ENCODE measurements at regions not wholly inside any gene's neighbourhood (a gene's known extent, or its start where the extent isn't known, plus 50 kb on each side); places are given as distances from the start of the nearest gene placed in this dataset.

DNA sequence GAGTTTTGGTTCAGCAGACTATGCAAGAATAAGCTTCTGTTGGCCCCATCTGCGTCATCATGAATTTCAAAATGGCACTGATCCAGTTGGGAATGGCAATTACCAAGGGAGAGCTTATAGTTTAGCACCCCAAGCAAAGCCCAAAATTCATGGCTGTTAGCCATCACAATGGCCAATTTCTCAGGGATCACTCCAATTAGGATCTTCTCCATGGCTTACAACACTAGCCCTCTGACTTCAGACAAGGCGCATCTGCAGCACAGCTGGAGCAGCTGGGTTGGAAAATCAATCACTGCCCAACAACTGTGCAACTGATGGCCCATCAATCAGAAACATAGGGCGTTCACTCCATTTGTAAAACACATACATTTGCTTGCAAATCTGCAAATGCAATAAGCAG, 273.6 kb downstream of the SRBD1 start:
- peak; percentile 35 for DNase-seq

DNA sequence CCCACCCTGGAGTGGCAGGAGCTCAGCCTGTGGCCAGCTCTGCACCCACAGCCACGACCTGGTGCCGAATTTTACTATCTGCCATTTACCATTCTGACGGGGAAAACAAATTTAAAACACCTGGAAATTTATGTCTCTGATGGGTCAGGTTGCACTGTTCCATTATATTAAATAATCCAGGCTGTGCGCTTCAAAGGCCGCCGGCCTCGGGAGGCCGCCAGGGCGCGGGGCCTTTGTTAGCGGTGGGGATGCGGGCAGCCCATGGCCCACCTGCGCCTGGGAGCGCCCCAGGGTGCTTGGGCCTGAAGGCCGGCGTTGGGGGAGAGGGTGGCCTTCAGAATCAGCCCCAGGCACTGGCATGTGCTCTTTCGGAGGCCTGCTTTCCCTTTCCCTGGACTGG, 276.9 kb downstream of the SRBD1 start:
- no peak for DNase-seq

DNA sequence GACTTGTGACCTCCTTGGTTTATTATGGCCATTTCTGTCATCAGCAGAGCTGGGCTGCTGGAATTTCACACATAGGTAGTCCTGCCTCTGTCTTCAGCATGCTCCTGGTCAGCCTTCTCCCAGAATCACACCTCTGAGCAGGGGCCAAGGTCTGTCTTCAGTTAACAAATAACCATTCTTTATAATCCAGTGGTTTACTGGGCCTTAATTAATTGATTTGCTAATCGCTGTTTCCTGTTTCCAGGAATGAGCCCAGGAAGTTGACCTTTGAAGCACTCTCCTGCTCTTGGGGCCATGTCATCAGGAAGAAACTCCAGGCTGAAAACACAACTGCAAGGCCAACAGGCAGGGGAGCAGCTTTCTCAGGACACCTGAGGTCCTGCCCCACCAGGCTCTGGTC, 278.5 kb downstream of the SRBD1 start:
- DNase-seq = no peak

DNA sequence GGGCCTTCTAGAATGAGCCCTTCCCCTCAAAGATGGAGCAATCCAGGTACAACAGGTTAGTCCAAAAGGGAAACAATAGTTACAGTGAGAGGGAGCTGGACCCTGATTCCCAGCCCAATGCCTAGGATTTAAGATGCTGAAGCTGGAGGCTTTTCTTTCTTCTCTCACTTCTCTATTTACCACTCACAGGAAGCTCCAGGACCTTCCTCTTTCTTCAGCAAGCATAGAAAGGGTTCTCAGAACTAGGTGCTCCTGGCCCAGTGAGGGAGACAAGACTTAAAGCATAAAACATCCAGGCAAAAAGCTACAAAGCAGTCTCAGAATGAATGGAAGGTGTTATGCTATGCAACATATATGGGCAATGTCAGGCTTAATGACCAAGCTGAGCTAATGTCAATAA, 279.0 kb downstream of the SRBD1 start:
- DNase-seq = no peak

DNA sequence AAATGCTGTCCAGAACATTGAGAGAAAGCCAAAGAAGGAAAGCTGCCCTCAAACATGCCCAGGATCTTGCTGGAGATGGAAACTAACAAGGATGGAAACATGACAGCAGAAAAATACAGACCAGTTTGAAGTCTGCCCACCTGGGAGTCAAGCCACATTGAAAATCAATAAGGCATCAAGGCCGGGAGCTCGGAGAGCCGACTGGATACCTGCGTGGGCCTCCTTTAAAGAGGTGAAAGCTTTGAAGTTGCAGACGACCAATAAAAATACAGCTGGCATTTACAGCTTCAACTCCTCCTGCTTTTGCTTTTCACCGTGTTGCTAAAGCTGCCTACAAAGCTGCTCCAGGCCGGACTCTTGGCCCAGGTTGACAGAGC, 279.7 kb downstream of the SRBD1 start:
- DNase-seq = peak; percentile 11

DNA sequence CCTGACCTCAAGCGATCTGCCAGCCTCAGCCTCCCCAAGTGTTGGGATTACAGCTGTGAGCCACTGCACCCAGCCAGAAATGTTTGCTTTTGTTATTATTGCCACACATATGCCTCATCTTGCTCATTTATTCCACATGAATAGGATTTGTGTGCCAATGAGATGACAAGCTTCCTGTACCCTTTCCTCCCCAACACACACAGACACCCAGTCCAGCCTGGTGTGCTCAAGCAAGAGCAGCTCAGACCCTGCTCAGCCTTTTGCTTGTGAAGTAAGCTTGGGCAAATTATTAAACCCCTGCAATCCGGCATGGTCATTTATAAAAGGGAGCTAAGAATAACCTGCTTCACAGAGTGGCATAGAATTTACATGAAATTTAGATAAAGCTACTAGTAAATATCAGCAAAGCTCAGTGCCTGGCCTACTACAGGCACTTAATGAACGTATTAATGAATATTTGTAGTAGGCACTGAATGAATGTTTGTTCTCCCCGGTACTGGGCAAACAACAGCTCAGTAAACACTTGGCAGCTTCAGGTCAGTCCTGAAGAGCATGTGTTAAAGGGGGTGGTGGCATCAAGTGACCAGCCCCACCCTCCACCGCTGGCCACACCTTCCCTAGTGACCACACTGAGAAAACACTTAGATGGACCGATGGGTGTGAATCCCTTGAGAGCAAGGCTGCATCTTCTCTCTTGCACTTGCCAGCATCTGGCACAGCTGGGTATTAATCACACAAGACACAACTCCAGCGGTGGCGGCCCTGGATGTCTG, 280.2 kb downstream of the SRBD1 start:
- DNase-seq = no peak

DNA sequence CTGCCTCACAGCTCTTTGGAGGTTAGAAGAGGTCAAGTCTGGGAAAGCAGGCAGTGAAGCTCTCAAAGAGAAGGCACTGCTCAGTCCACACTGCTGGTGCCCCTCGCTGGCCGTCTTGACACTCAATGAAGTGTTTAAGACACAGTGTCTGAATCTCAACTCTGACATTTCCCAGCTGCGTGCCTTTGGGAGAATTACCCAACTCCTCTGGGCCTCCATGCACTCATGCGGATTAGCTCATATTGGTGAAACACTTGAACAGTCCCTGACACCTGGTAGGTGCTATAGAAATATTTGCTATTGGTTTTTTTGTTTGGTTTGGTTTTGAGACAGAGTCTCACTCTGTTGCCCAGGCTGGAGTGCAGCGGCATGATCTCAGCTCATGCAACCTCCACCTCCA, 281.0 kb downstream of the SRBD1 start:
- no peak for DNase-seq

DNA sequence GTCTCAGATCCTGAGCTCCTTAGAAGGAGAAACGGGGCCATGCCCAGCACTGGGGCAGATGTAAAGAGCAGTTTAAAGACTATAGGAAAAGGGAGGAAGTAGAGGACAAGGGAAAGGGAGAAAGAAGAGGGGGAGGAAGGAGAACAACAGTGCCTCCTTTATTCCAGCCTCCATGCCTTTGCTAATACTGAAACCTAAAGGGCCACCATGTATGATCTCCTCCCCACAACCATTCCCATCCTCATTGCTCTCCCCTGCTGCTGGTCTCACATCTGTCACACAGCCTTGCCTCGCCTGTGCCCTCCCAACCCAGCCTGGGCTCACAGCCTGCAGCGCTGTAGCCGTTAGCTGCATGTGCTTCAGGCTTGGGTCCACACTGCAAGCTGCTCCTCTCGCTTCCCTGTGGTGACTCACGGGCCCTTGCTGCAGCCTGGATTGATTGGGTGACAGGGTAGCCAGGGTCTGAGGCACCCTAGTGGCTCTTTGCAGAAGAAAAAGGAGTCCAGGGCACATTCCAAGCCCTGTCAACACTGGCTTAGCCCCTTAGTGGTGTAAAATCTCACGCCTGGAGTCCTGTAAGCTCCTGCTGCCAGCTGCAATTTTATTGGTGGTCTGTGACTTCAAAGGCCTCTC, 281.9 kb downstream of the SRBD1 start:
- DNase-seq = no peak

DNA sequence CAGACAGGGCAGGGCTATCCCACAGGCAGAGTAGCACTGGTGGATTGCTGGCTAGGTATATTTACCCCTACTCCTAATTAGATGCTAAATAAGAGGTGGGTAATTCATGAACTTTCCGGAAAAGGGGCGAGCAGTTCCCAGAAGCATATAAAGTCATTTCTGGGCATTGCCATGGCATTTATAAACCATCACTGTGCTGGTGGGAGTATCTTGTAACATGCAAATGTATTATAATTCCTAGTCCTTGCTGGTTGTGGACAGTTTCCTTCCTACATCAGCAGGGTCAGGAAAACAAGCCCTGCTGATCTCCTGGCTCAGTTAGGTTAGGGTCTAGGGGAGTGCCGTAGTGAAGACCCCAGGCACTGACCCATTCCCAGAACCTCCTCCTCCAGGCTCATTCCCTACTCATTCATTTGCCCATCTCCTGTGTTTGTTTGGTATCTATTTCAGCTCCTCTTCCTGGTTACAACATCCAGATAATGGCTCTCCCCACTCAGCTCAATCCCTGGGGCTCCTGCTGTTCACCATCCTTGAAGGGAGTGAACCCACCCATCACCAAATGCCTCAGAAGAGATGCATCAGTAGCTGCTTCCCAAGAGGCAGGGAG, 282.7 kb downstream of the SRBD1 start:
- DNase-seq = no peak

DNA sequence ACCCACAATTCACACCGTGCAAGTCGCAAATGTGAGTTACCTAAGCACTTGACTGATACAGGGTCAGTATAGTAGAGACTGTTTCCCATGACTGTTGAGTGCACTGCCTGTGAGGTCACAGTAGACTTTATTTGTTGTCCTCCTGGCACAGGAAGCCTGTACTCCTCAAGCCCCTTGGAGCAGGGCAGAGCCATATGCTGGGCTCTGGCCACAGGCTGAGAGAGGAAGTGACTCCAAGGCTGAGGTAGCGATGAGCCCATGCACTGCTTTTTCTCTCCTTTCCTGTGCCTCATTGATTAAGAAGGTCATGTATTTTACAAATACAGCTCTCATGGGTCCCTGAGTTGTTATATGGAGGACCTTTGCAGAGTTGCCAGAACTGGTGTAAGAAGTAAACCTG, 287.7 kb downstream of the SRBD1 start:
- no peak for DNase-seq

DNA sequence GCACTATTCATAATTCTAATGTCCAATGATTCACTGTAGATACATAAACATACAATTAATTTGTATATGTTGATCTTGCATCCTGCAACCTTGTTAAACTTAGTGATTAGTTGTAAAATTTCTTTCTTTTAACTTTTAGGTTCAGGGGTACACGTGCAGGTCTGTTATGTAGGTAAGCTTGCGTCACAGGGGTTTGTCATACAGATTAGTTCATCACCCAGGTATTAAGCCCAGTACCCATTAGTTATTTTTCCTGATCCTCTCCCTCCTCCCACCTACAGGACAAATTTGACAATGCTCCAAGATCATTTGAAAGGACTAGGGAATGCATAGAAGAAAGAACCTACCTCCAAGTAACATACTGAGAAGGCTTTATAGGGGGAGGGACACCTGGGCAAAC, 290.1 kb downstream of the SRBD1 start:
- no peak for DNase-seq

DNA sequence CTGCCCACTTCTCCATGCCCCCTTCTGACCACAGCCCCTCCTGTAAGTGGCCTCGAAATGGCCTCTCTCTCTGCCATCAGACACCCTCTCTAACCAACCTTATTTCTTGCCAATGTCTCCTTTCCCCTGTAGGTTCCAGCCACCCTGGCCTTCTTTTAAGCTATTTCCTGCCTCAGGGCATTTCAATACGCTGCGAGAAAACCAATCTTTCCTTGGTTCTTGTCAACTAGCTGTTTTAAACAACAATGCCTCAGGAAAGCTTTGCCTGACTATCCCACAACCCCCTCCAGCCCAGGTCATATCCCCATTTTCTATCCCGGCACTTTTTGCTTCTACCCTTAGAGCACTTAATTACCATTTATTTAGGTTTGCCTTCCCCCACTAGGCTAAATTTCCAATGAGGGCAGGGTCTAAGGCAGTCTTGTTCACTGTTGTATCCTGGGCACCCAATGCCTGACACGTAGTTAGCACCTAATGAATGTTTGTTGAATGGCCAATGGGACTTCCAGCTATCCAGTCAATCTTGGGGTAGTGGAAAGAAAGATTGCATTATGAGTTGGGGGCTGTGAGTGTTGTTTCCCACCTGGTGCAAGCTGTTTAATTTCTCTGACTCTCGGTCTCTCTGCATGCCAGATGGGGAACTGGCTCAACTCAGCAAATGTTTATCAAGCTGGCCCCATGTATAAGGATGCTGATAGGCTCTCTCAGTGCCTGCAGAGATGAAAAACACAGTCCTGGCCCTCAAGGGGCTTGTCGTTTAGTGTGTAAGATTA, 291.2 kb downstream of the SRBD1 start:
- DNase-seq = no peak

DNA sequence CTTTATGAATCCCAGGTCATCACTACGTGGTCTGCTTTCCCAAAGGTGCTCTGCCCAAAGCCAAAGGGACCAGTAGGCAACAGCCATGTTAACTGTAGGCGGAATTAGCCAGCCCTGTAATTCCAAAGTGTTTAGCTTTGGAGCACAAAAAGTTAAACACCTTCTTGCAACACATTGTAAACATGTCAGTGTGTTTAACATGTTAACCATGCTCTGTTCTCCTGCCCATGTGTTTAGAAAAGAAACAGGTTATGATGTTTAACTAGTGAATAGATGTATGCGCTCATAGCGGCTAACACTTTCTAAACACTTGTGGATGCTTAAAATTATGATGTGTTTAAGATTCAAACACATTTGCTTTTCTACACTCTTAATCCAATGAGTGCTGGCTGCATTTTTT, 292.4 kb downstream of the SRBD1 start:
- no peak for DNase-seq

DNA sequence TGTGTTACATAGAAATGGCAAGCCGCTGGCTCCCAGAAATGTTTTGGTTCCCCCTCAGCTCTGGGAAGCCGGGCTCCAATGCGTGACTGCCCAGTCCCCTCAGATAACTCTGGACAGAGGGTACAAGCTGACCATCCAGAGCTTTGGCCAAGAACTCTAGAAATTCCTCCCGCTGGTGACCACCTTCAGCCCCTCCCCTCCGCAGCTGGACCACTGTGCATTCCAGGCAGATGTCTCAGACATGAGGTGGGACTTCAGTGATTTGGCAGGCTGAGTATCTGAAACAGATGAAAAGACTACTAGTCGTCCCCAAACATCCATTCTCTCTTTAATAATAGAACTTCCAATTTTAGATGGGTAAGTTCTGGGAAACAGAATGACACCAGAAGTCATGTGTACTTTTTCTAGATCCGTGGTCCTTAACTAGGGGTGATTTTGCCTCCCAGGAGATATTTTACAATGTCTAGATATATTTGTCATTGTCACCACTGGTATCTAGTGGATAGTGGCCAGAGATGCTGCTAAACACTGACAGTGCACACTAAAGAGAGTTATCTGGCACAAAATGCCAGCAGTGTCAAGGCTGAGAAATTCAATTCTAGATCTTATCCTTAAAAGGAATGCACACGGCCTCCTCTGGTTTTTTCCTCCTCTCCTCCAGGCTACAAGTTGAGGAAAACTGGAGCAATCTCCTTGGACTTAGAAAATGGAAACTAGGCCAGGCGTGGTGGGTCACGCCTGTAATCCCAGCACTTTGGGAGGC, 294.3 kb downstream of the SRBD1 start:
- no peak for DNase-seq

DNA sequence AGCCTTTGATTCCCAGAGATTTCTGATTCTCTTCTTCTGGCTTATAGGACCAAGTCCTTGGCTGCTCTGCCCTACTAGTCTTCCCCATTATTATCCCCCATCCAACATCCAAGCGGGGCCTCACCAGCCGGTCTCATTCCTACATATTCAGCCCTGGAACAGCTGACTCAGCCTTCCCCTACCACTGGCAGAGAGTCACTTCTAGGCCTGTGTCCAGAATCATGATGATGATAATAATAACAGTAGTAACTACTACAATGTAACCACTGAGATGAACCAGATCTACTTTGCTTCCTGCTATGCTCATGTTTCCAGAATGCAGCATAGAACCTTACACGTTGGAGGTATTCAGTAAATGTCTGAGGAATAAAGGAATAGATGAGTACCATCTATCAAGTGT, 295.2 kb downstream of the SRBD1 start:
- DNase-seq = no peak

DNA sequence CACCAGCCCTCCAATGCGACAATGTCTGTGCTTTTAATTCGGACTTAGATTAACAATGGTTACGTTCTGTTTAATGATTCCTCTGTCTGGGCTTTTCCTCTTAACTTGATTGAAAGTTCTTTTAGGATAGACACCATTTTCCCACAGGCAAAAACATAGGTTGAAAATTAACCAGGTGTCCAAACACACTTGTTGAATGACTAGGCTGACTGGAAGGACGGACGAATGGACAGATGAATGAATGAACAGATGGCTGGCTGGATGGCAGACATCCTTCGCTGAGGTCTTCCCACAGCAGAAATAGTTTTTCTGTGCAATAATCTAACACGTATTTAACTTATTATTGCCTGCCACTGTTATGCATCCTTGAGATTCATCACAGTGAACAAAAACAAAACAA, 298.8 kb downstream of the SRBD1 start:
- DNase-seq = no peak

DNA sequence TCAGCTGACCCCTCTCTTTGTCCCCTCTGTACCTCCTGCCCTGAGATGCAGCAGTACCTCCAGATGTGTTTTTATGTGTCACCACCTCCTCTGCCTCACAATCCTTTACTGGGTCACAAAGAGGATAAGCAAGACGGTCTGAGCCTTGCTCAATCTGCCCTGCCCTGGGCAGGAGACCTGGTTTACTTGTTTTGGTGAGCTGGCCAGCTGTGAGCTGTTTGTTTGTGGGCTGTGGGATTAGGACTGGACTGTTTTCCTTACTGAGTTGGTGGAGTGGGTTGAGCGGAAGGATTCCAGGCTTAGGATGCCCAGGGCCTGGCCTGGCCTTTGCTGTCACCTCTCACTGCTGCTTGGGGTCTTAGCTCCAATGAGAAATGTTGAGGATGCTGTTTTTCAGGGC, 299.5 kb downstream of the SRBD1 start:
- no peak for DNase-seq

DNA sequence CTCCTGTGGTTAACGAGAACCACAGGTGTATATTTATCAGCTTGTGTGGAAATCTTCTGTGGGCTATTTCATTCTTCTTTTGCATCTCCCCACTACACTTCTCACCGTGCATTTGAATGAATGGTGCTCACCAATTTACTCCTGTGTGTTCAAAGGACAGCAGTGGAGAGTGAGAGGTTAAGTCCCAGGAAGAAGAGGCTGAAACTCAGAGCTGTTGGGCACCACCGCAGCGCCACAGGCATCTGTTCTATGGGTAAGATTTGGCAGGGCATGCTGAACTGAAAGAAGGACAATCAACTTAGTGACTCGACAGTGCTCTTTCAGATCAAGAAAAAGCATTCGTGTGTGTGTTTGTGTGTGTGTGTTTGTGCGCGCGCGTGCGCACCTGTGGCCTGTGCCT, 297.9 kb upstream of the SIX2 start:
- DNase-seq = no peak

DNA sequence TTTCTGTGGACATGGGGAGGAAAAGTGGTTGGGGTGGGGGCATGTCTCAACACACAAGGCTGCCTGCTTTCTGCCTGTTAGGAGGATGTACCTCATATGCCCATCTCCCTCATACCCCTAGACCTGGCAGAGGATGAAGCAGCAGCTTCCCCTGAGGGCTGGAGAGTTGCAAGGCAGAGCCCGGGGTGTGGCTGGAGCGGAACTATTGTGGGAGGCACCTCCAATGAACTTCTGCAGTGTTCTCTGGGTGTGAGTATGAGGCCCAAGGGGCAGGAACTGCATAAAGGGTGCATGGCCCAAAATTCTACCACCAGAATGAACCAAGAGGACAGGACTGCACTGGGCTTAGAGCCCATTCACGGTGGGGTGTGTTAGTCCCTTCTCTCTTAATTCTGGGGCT, 296.3 kb upstream of the SIX2 start:
- DNase-seq = no peak

DNA sequence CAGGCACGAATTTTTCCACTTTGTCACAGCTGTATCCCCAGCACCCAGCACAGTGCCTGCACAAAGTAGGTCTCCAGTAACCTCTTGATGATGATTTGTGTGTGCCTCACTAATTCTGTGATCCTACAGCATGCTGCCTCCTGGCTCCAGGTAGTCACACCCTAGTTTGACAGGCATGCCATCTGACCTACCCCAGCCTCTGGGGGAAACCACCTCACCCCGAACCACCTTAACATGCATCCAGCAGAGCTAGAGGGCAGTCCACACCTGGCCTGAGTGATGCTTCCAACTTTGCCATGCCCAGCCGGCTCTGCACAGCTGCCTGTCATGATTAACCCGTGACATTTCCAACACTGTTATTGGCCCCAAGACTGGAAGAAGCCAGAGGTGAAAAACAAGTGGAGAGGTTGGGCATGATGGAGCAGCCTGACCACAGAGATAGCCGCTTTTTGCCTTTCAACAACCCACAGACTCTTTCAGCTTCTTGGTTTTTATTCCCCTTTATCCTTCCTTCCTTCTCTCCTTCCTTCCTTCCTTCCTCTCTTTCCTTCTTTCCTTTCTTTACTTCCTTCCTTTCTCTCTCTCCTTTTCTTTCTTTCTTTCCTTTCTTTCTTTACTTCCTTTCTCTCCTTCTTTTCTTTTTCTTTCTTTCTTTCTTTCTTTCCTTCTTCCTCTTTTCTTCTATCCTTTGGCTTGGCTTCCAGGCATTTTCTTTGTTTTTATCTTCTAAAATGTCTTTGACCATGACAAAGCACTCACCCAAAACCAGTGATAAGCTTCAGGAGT, 294.4 kb upstream of the SIX2 start:
- DNase-seq = no peak

DNA sequence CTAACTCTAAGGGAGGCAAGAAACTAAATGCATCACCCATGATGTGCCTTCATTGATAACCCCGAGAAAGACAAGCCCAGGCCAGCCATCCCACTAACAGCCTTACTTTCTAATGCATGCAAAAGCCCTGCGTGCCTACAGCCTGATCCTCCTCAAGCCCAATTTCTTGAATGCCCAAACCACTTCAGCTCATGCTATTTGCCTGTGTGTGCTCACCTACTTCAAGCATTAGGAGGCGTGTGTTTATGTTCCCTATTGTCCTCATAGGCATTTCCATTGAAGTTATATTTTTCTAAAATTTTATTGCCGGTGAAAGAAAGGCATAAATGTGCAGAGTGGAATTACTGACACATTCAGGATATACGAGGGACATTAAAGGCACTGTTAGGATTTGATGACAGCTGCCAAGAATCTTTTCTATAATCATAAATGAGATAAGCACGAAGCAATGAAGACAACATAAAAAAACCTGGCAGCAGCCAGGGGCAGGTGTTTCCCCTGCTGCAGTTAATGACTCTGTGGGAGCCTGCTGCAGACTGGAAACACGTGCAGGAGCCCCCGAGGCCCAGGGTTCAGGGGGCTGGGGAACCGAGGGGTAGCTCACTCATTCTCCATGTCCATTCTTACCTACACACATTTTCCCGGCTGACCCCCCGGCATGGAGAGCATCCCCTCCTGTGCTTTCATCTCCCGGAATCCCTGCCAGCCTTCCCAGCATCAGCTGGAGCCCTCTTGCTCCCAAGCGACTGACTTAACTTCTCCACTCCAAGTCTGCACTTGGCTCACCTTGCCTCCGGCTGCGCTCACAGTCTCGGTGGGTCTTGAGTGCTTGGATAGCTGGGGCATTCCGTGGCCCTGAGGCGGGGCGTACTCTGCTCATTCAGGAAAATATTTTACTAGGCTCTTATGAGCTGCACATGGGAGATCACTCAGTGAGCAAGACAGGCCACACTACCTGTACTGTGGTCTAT, 292.3 kb upstream of the SIX2 start:
- DNase-seq = no peak

Measured in eye (tissue), 1 donor.